ENCODE measurements at regions not wholly inside any gene's neighbourhood (a gene's known extent, or its start where the extent isn't known, plus 50 kb on each side); places are given as distances from the start of the nearest gene placed in this dataset.
"Not testable (repeated sequence)": the region's sequence is repeated elsewhere in the genome, so short reads cannot be mapped to it uniquely, and the experiment has no call there.

DNA sequence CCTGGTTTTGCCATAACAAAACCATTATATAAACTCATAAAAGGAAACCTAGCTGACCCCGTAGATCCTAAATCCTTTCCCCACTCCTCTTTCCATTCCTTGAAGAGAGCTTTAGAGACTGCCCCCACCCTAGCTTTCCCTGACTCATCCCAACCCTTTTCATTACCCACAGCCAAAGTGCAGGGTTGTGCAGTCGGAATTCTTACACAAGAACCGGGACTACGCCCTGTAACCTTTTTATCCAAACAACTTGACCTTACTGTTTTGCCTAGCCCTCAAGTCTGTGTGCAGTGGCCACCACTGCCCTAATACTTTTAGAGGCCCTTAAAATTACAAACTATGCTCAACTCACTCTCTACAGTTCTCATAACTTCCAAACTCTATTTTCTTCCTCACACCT, 116.0 kb upstream of the PTPN13 start:
- in situ Hi-C loops (cut with MboI; ENCODE audit: low sequenced_read_pairs): not testable (repeated sequence)

- in situ Hi-C loops (cut with MboI; ENCODE audit: low sequenced_read_pairs): no loop called here
These were observed 112.7 kb upstream of the PTPN13 start for GRCh38 chr4:86481440-86481839.

DNA sequence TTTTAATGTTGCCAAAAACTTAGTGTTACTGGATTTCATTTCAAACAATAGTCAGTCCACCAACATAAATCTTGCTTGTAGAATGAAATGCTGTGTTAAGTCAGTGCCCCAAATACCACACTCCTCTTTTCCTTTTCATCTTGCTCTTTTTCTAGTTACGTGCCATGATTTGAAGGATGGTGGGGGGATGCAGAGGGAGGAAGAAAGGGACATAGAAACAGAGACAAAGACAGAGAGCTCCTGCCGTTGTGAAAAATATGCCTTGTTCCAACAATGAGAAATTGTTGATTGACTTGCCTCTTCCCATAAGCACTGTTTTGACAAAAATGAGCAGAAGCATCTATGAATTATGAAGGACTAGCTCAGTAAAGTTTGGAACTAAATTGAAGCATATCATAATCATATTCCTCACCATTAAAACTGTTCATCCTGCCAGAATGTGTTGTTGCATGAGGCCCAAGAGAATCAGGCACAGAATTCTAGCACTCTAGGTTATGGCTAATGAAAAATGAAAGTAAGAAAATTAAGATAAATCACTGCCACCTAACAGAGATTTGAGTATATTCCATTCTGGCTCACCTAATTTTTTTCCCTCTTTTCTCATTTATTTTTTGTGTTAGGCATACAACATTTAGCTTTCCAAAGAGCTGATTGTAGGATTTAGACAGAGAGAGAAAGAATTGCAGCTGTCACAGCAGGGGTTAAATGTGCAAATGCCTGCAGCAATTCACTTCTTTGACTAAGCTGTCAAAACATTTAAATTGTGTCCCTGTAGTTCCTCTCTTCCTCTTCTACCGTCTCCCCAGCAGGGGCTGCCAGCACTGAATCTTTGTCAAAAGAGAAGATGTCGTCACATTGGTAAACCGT, 111.6 kb upstream of the PTPN13 start:
- in situ Hi-C loops (cut with MboI; ENCODE audit: low sequenced_read_pairs): no loop called here

DNA sequence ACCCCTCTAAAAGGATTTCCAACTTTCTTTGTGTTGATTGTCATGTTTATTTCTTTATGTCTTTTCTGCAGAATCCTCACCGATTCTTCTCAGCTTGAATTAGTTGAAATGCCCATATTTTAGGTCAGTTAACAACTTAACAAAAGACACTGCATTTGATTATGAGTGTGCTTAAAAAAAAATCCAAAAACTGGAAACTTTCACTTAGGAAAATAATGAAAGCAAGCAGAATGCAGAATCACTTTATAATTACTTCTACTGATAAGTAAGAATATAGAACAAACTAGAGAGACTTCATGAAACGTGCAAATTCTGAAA, 111.0 kb upstream of the PTPN13 start:
- in situ Hi-C loops (cut with MboI; ENCODE audit: low sequenced_read_pairs): no loop called here

DNA sequence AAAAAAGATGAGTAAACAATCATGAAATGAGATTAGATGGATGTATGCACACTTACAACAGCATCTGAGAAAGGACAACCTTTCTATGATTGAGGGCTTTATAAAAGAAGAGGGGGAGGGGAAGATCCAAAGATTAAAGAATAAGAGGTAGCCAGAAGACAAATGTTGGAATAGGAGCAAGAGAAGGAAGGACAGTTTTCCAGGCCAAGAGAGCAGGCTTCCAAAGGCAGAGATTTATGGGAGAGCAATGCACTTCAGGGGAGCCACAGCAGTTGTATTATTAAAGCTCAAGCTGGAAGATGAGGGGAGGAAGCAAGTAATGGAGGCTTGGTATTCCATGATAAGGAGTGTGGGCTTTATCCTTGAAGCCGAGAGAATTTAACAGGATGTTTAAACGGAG, 110.3 kb upstream of the PTPN13 start:
- in situ Hi-C loops (cut with MboI; ENCODE audit: low sequenced_read_pairs): no loop called here

- in situ Hi-C loops (cut with MboI; ENCODE audit: low sequenced_read_pairs): no loop called here
These were observed 109.9 kb upstream of the PTPN13 start for GRCh38 chr4:86484241-86484640.

- in situ Hi-C loops (cut with MboI; ENCODE audit: low sequenced_read_pairs): no loop called here
These were observed 106.3 kb upstream of the PTPN13 start for GRCh38 chr4:86487738-86488348.

- in situ Hi-C loops (cut with MboI; ENCODE audit: low sequenced_read_pairs): loop anchor here (10.0 kb wide), 1 partner anchor 401 kb away; the partner anchor contains the start of gene C4orf36
These were observed 100.7 kb upstream of the PTPN13 start for GRCh38 chr4:86493460-86493859.

- in situ Hi-C loops (cut with MboI; ENCODE audit: low sequenced_read_pairs): loop anchor here (10.0 kb wide), 1 partner anchor 398 kb away; the partner anchor contains the start of gene C4orf36
These were observed 97.7 kb upstream of the PTPN13 start for GRCh38 chr4:86496094-86497080.

DNA sequence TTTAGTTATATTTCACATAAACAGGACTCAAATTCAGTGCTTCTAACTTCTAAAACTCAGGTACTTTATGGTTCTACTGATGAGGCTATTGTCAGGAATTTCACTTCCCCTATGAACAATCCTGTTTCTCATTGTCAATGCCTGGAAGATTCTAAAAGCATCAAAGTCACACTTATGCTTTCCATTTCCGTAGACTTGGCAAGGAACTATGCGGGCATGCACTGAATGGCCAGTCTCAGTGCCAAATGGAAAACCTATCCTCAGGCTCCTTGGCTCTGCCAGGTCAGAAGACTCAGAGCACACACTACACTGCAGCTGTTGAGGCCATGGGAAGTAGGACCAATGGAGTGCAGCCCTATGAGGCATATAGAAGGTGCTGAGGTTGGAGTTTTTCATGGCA, 97.0 kb upstream of the PTPN13 start:
- in situ Hi-C loops (cut with MboI; ENCODE audit: low sequenced_read_pairs): loop anchor here (10.0 kb wide), 1 partner anchor 398 kb away; the partner anchor contains the start of gene C4orf36

DNA sequence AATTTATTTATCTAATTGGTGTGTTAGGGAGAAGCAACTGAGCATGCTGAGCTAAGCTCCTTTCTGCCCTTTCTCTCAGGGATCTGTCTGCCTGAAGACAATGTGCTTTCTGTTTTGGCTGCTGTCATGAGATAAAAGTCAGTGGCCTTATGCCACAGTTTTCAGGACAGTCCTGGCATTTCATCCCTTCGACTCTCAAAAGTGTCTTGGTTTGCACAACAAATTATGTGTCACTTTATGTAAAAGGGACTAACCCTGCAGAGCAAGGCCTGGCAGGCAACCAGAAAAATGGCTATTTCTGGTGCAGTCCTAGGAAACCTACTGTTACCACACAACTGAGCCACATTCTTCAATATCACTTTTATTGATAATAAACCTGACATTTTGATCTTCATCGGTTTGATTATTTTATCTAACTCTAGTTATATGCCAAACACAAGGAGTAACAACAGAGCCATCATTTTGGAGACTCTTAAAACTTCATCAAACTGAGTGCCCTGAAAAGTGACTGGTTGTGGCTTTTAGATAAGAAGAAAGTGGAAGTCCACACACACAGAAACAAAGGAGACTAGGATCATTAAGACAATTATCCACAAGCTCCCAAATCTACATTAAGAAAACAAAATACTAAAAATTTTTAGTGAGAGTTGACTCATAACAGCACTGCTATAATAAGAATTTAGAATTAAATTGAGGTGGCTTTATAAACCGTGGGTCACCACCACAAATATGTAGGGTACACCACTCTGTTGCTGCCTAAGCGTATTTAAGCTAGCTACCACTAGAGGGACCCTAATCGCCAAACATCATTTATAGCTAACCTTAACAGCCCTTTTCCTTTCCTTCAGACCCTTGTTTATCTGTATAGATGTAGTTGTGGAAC, 95.9 kb upstream of the PTPN13 start:
- in situ Hi-C loops (cut with MboI; ENCODE audit: low sequenced_read_pairs): loop anchor here (10.0 kb wide), 1 partner anchor 397 kb away; the partner anchor contains the start of gene C4orf36

GRCh38 chr4:86498863-86499166, 95.3 kb upstream of the PTPN13 start:
- in situ Hi-C loops (cut with MboI; ENCODE audit: low sequenced_read_pairs): loop anchor here (10.0 kb wide), 1 partner anchor 396 kb away; the partner anchor contains the start of gene C4orf36

DNA sequence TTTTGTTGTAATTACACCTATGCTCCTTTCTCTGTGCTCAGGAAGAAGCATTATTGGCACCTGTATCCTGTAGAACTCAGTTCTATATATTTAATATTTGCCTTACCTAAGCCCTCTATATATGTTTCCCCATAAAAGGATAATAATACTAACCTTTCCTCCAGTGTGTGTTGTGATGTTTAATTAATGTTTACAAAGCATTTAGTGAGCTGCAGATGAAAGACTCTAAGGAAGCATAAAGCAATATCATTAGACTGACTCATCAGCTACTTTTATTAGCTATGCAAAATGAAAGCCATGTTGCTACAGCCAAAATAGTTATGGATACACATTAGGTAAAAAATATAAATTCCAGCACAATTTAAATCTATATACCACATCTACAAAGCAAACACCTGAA, 93.6 kb upstream of the PTPN13 start:
- in situ Hi-C loops (cut with MboI; ENCODE audit: low sequenced_read_pairs): no loop called here

DNA sequence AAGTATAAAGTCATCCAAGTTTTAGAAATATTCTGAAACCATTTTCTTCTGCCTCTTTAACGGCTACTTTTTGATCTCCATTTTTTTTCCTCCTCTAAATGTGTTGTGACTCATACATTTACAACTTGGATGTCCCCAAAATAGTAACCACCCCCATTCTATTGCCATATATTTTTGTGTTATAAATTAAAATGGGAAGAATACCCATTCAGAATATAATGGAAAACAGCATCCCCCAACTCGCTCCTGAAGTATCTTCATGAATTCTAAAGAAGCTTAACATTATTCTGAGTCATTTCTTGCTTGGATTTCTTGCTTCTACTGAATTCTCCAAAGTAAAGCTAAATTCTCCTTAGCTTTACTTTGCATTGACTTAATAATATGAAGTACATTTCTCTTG, 92.0 kb upstream of the PTPN13 start:
- in situ Hi-C loops (cut with MboI; ENCODE audit: low sequenced_read_pairs): no loop called here

- in situ Hi-C loops (cut with MboI; ENCODE audit: low sequenced_read_pairs): no loop called here
These were observed 87.5 kb upstream of the PTPN13 start for GRCh38 chr4:86506591-86506990.

DNA sequence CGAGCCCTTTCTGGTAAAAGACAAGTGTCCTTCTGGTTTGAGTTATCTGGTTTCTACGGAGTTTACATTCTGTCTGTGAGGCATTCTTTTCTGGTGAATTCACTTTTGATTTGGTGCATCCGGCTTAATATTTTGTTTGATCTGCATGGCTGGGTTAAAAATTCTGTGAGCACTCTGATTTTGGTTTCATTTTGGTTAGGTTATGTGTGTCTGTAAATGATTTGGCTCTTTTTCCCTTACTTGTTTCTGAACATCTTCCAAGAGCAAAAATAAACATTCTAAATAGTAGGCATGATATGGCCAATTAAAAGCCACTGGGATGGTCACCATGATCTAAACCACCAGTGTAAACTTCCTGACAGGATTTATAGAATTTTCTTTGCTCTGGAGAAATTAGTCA, 85.7 kb upstream of the PTPN13 start:
- in situ Hi-C loops (cut with MboI; ENCODE audit: low sequenced_read_pairs): no loop called here

- in situ Hi-C loops (cut with MboI; ENCODE audit: low sequenced_read_pairs): no loop called here
These were observed 82.5 kb upstream of the PTPN13 start for GRCh38 chr4:86511590-86511989.

DNA sequence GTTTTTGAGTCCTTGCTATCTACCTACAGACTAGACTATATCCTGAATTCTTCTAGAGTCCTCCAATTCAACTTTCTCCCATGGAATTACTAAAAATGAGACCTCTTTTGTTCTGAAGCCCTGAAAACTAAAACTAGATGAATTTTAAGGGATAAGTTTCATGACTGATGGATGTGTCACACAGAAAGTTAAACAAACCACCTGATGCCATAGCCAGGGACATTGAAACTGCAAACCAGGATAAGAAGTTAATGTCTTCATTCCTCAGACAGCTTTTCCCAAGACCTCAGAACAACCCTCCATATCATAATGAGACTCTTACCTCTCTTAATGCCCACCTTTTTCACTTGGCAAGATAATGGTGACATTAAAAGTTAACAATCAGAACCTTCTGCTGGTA, 81.5 kb upstream of the PTPN13 start:
- in situ Hi-C loops (cut with MboI; ENCODE audit: low sequenced_read_pairs): no loop called here

GRCh38 chr4:86515963-86516362, 78.2 kb upstream of the PTPN13 start:
- in situ Hi-C loops (cut with MboI; ENCODE audit: low sequenced_read_pairs): not testable (repeated sequence)

DNA sequence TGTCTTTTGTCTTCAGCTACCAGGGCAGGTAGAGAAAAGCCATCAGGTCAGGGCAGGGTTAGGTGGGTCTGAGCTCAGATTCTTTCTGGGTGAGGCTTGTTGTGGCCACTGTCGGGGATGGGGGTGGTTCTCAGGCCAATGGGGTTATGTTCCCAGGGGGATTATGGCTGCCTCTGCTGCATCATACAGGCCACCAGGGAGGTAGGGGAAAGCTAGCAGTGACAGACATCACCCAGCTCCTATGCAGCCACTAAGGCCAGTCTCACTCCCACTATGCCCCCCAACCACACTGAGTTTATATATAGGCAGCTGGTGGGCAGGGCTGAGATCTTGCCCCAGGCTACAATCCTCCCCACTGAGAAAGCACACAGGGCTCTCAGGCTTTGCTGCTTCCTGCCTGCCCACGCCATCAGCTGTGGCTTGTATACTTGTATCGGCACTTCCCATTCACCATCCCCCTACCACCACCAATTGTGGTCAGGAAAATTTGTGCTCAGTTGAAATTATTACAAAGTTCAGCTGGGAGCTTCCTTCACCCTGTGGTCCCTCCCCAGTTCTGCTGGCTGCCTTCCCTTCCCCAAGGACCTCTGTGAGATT, 72.6 kb upstream of the PTPN13 start:
- in situ Hi-C loops (cut with MboI; ENCODE audit: low sequenced_read_pairs): no loop called here
